H1 (cell line): ENCODE measurements at regions not wholly inside any gene's neighbourhood (a gene's known extent, or its start where the extent isn't known, plus 50 kb on each side); places are given as distances from the start of the nearest gene placed in this dataset.

Experiments used
- CTCF ChIA-PET: fragments of 300-600 bp; sonication (Branson Sonifier 250); formaldehyde crosslinking; loops from one replicate; lab custom pipeline; 2021; ENCODE audit not compliant: partially characterized antibody; lab: Charles Lee
- POLR2A ChIA-PET: fragments of 300-600 bp; sonication (Branson Sonifier 250); formaldehyde crosslinking; loops from one replicate; lab custom pipeline; 2021; ENCODE audit warnings: inconsistent platforms; ENCODE audit not compliant: partially characterized antibody; lab: Charles Lee
- DNase-seq, 2 experiments: peaks; one replicate each; pipeline versions ENCODE4 v3.0.0 to v3.0.0-alpha.2; 2010 to 2022; ENCODE audit warnings: low spot score in 2 of 2, low read depth in 1 of 2, mixed read lengths in 1 of 2
- FAIRE-seq: peaks from 2 replicates; lab custom pipeline; 2011; peaks lifted over from hg19 to GRCh38; lab: Jason Lieb, UNC
- H2AFZ ChIP-seq: 2 replicates; pipeline ENCODE4 v1.8.1; 2012; ENCODE audit warnings: low read length, inconsistent platforms
- H2AK5ac ChIP-seq: 2 replicates; pipeline ENCODE4 v1.6.1; 2013; ENCODE audit warnings: low read depth, low read length
- H2BK120ac ChIP-seq: replicated peaks from 2 replicates; pipeline ENCODE3; 2013; ENCODE audit warnings: low read depth, low read length, inconsistent platforms
- H2BK12ac ChIP-seq: 2 replicates; pipeline ENCODE4 v1.6.1; 2013; ENCODE audit warnings: low read depth, low read length
- H2BK15ac ChIP-seq: 2 replicates; pipeline ENCODE4 v1.6.1; 2013; ENCODE audit warnings: low read length
- H2BK20ac ChIP-seq: 2 replicates; pipeline ENCODE4 v1.6.1; 2013; ENCODE audit warnings: low read length
- H2BK5ac ChIP-seq: 2 replicates; pipeline ENCODE4 v1.6.1; 2013; ENCODE audit warnings: low read depth, low read length
- H3K14ac ChIP-seq: 2 replicates; pipeline ENCODE4 v1.6.1; 2013; ENCODE audit warnings: inconsistent platforms; ENCODE audit not compliant: insufficient read length
- H3K18ac ChIP-seq: 2 replicates; pipeline ENCODE4 v1.6.1; 2013; ENCODE audit warnings: low read length; ENCODE audit errors: extremely low read depth
- H3K23ac ChIP-seq: 2 replicates; pipeline ENCODE4 v1.6.1; 2013; ENCODE audit warnings: inconsistent platforms; ENCODE audit not compliant: insufficient read length
- H3K23me2 ChIP-seq: 2 replicates; pipeline ENCODE4 v1.6.1; 2013; ENCODE audit warnings: low read depth, low read length
- H3K27ac ChIP-seq: 2 replicates; pipeline ENCODE4 v1.6.1; 2011; ENCODE audit warnings: low read depth, low read length, inconsistent platforms
- H3K27me3 ChIP-seq, 4 experiments: replicated peaks in 1 of 4; 1 replicate in 1 of 4; 2 replicates in 3 of 4; pipeline versions ENCODE4 v1.6.1 to v1.8.1; 2011 to 2013; ENCODE audit warnings: low read length in 3 of 4, mild to moderate bottlenecking in 3 of 4, inconsistent platforms in 2 of 4, mixed read lengths in 2 of 4, moderate library complexity in 1 of 4; ENCODE audit not compliant: control insufficient read depth in 3 of 4, insufficient read depth in 3 of 4; ENCODE audit errors: extremely low read depth in 1 of 4
- H3K36me3 ChIP-seq, 4 experiments: 2 replicates each; pipeline versions ENCODE4 v1.6.1 to v1.8.1; 2011 to 2013; ENCODE audit warnings: mild to moderate bottlenecking in 4 of 4, low read length in 3 of 4, moderate library complexity in 2 of 4, control low read depth in 1 of 4, inconsistent platforms in 1 of 4; ENCODE audit not compliant: insufficient read depth in 4 of 4, control insufficient read depth in 2 of 4
- H3K4ac ChIP-seq: replicated peaks from 2 replicates; pipeline ENCODE3; 2013; ENCODE audit warnings: low read length, low read depth, mixed read lengths, inconsistent platforms; ENCODE audit not compliant: insufficient read length
- H3K4me1 ChIP-seq, 4 experiments: replicated peaks in 1 of 4; 1 replicate in 1 of 4; 2 replicates in 3 of 4; pipeline versions ENCODE4 v1.6.1 to v1.8.1; 2011 to 2013; ENCODE audit warnings: low read length in 3 of 4, inconsistent platforms in 2 of 4, mixed read lengths in 1 of 4; ENCODE audit not compliant: insufficient read depth in 4 of 4, control insufficient read depth in 3 of 4
- H3K4me2 ChIP-seq, 2 experiments: 2 replicates each; pipeline versions ENCODE4 v1.6.1 to v1.8.1; 2011 to 2013; ENCODE audit warnings: low read depth in 2 of 2, low read length in 2 of 2, control low read depth in 1 of 2, inconsistent platforms in 1 of 2, mild to moderate bottlenecking in 1 of 2; ENCODE audit not compliant: insufficient read depth in 1 of 2
- H3K4me3 ChIP-seq, 4 experiments: fragments of 200-600, 300-600 bp in 1 of 4; sonication (generic), shearing (Covaris generic), sonication (Bioruptor Twin) in 1 of 4; 2 replicates each; pipeline versions ENCODE4 v1.5.1 to v1.8.1; 2011 to 2016; ENCODE audit warnings: low read length in 4 of 4, low read depth in 3 of 4, control low read depth in 2 of 4, inconsistent platforms in 2 of 4, mild to moderate bottlenecking in 2 of 4, mixed read lengths in 1 of 4, moderate library complexity in 1 of 4; ENCODE audit not compliant: insufficient read depth in 2 of 4; ENCODE audit errors: extremely low read depth in 1 of 4
- H3K56ac ChIP-seq: replicated peaks from 2 replicates; pipeline ENCODE3; 2013; ENCODE audit warnings: low read depth, mild to moderate bottlenecking, mixed read lengths, low read length, inconsistent platforms; ENCODE audit not compliant: insufficient read length
- H3K79me1 ChIP-seq: 2 replicates; pipeline ENCODE4 v1.6.1; 2013; ENCODE audit warnings: low read depth, low read length, control low read depth
- H3K79me2 ChIP-seq, 2 experiments: 2 replicates each; pipeline versions ENCODE4 v1.6.1 to v1.8.1; 2012 to 2013; ENCODE audit warnings: low read length in 2 of 2, mild to moderate bottlenecking in 2 of 2, inconsistent platforms in 1 of 2; ENCODE audit not compliant: insufficient read depth in 2 of 2, control insufficient read depth in 1 of 2
- H3K9ac ChIP-seq, 4 experiments: replicated peaks in 1 of 4; 1 replicate in 1 of 4; 2 replicates in 3 of 4; pipeline versions ENCODE4 v1.6.1 to v1.8.1; 2011 to 2013; ENCODE audit warnings: low read depth in 3 of 4, low read length in 3 of 4, control low read depth in 2 of 4, mild to moderate bottlenecking in 2 of 4, moderate library complexity in 2 of 4, inconsistent platforms in 1 of 4; ENCODE audit errors: extremely low read depth in 1 of 4
- H3K9me3 ChIP-seq, 2 experiments: 2 replicates each; pipeline versions ENCODE4 v1.6.1 to v1.8.1; 2012 to 2013; ENCODE audit warnings: mild to moderate bottlenecking in 2 of 2, moderate library complexity in 2 of 2, control low read depth in 1 of 2, inconsistent platforms in 1 of 2, low read depth in 1 of 2, low read length in 1 of 2, mixed read lengths in 1 of 2; ENCODE audit not compliant: insufficient read depth in 2 of 2
- H4K20me1 ChIP-seq, 2 experiments: replicated peaks in 1 of 2; 2 replicates each; pipeline versions ENCODE3 to v1.8.1; 2011 to 2013; ENCODE audit warnings: inconsistent platforms in 2 of 2, low read length in 2 of 2, mild to moderate bottlenecking in 1 of 2; ENCODE audit not compliant: insufficient read depth in 2 of 2, control insufficient read depth in 1 of 2
- H4K5ac ChIP-seq: 2 replicates; pipeline ENCODE4 v1.6.1; 2013; ENCODE audit warnings: low read length, low read depth, mixed read lengths, inconsistent platforms; ENCODE audit not compliant: insufficient read length
- H4K8ac ChIP-seq: 2 replicates; pipeline ENCODE4 v1.8.0; 2013; ENCODE audit warnings: mild to moderate bottlenecking, moderate library complexity, low read length, inconsistent platforms; ENCODE audit not compliant: insufficient read depth; ENCODE audit errors: extremely low read depth
- H4K91ac ChIP-seq: replicated peaks from 2 replicates; pipeline ENCODE3; 2013; ENCODE audit warnings: low read length, mixed read lengths, inconsistent platforms; ENCODE audit not compliant: insufficient read length
- CBX5 ChIP-seq: fragments of 300-800, 300-1000 bp; sonication (generic); IDR thresholded peaks from 2 replicates; pipeline ENCODE4 v1.7.1; 2016; ENCODE audit warnings: antibody characterized with exemption, low read length, low read depth
- CBX8 ChIP-seq: fragments of 300-800, 300-1000 bp; sonication (generic); IDR thresholded peaks from 2 replicates; pipeline ENCODE4 v1.7.1; 2016; ENCODE audit warnings: low read depth, low read length, borderline replicate concordance
- CHD2 ChIP-seq: IDR thresholded peaks from 2 replicates; pipeline ENCODE4 v1.6.1; 2012; ENCODE audit warnings: low read length, improper control_type of control experiment
- CTCF ChIP-seq, 3 experiments: IDR thresholded peaks; 1 replicate in 2 of 3; 2 replicates in 1 of 3; pipeline versions ENCODE4 v1.5.1 to v1.6.1; 2011; ENCODE audit warnings: low read length in 3 of 3, mild to moderate bottlenecking in 3 of 3, inconsistent platforms in 2 of 3, low read depth in 1 of 3, moderate library complexity in 1 of 3; ENCODE audit not compliant: insufficient read depth in 1 of 3; ENCODE audit errors: control extremely low read depth in 1 of 3
- EGR1 ChIP-seq: IDR thresholded peaks from 2 replicates; pipeline ENCODE4 v1.6.1; 2011; ENCODE audit warnings: low read depth, low read length, borderline replicate concordance
- GABPA ChIP-seq: IDR thresholded peaks from 2 replicates; pipeline ENCODE4 v1.6.1; 2011; ENCODE audit warnings: mild to moderate bottlenecking, low read length, moderate library complexity, borderline replicate concordance; ENCODE audit not compliant: insufficient read depth
- JUND ChIP-seq: IDR thresholded peaks from 2 replicates; pipeline ENCODE4 v1.6.1; 2011; ENCODE audit warnings: mild to moderate bottlenecking, improper control_type of control experiment, low read length
- NRF1 ChIP-seq: IDR thresholded peaks from 2 replicates; pipeline ENCODE4 v1.6.1; 2011; ENCODE audit warnings: mild to moderate bottlenecking, low read depth, low read length, improper control_type of control experiment
- SIX5 ChIP-seq: IDR thresholded peaks from 2 replicates; pipeline ENCODE4 v1.6.1; 2011; ENCODE audit warnings: mild to moderate bottlenecking, low read depth, low read length
- TEAD4 ChIP-seq: IDR thresholded peaks from 2 replicates; pipeline ENCODE4 v1.6.1; 2012; ENCODE audit warnings: low read depth, low read length, inconsistent platforms, mixed read lengths
- WGBS, 2 experiments: shearing (Covaris generic) in 1 of 2; methylation state at CpG; one replicate each; pipeline versions ENCODE4 v1.1.6 to v1.1.7; 2013 to 2015; ENCODE audit warnings: low lambda C conversion rate in 2 of 2, mixed read lengths in 2 of 2, inconsistent platforms in 1 of 2, low coverage in 1 of 2, missing lambda C conversion rate in 1 of 2; ENCODE audit not compliant: insufficient replicate concordance in 2 of 2, insufficient coverage in 1 of 2, insufficient read length in 1 of 2; ENCODE audit errors: extremely low coverage in 1 of 2, missing lambda C conversion rate in 1 of 2; 5-methylcytosine and 5-hydroxymethylcytosine counted together

- no peaks in the 10 kb centered on the region for H3K36me3 ChIP-seq
- no peak overlapping the region for H2AFZ ChIP-seq
- H4K5ac ChIP-seq = no peak overlapping the region
- no peak overlapping the region for H3K14ac ChIP-seq
- FAIRE-seq (no peak), DNase-seq (no peak)
- H3K4me1 ChIP-seq = no peaks in the 10 kb centered on the region
- TF ChIP-seq CHD2 (no peak), JUND (no peak), CBX8 (no peak), SIX5 (no peak), NRF1 (no peak), GABPA (no peak), EGR1 (no peak), CBX5 (no peak), TEAD4 (no peak), CTCF (IDR thresholded peaks at IDR 0.05; ENCODE audit: control extremely low read depth in 1 of 3, insufficient read depth in 1 of 3, low read depth in 1 of 3, low read length in 3 of 3) (no peak)
- H4K20me1 ChIP-seq = no peaks in the 10 kb centered on the region
- H3K79me2 ChIP-seq = no peaks in the 10 kb centered on the region
- no peak overlapping the region for H3K4ac ChIP-seq
- no peaks in the 10 kb centered on the region; the same call in 1 of the 2 replicates for H3K23me2 ChIP-seq
- H3K9me3 ChIP-seq = no peaks in the 10 kb centered on the region
- H3K56ac ChIP-seq = no peak overlapping the region
- H3K18ac ChIP-seq = no peak overlapping the region
- WGBS, 2 experiments = 93% methylated on average over 3 of the region's 3 CpGs; no CpG with 5 or more reads in 1 of the 2 experiments
- H2BK12ac ChIP-seq = no peak overlapping the region
- no peak overlapping the region for H2BK5ac ChIP-seq
- H3K4me3 ChIP-seq = no peak overlapping the region
- H2BK15ac ChIP-seq = no peak overlapping the region
- no peak overlapping the region for H3K9ac ChIP-seq
- CTCF ChIA-PET = interaction anchor here (1.4 kb wide), 1 partner anchor 267 kb away, joined by 3 read pairs; no protein-coding TSS in a partner anchor
- H3K27me3 ChIP-seq = no peaks in the 10 kb centered on the region
- no peak overlapping the region for H3K4me2 ChIP-seq
- no peak overlapping the region for H4K91ac ChIP-seq
- no peak overlapping the region for H4K8ac ChIP-seq
- no peak overlapping the region for H2BK20ac ChIP-seq
- no peak overlapping the region for H3K27ac ChIP-seq
- H3K79me1 ChIP-seq = no peaks in the 10 kb centered on the region
- H2BK120ac ChIP-seq = no peak overlapping the region
- no peak overlapping the region for H2AK5ac ChIP-seq
- no peak overlapping the region for H3K23ac ChIP-seq
- POLR2A ChIA-PET = no interaction called here
Observed at GRCh38 chr2:226313060-226313459, 486.6 kb downstream of the IRS1 start.
